OCI-LY3 (cell line): ENCODE measurements at regions not wholly inside any gene's neighbourhood (a gene's known extent, or its start where the extent isn't known, plus 50 kb on each side); places are given as distances from the start of the nearest gene placed in this dataset.

Experiments
- CTCF ChIP-seq: fragments of 200-600, 300-600 bp; sonication (generic); IDR thresholded peaks from 2 replicates; pipeline ENCODE4 v1.5.1; 2014; ENCODE audit warnings: antibody characterized with exemption, low read length, low read depth
- EZH2phosphoT487 ChIP-seq: fragments of 200-600 bp; shearing (Covaris generic); IDR thresholded peaks from 2 replicates; pipeline ENCODE4 v1.6.1; 2018; ENCODE audit warnings: antibody characterized with exemption, mixed run types, low read depth

- TF ChIP-seq CTCF (no peak), EZH2phosphoT487 (no peak)
Measured at GRCh38 chr20:52078289-52078688, 113.3 kb downstream of the ZFP64 start.
